ENCODE measurements at regions not wholly inside any gene's neighbourhood (a gene's known extent, or its start where the extent isn't known, plus 50 kb on each side); places are given as distances from the start of the nearest gene placed in this dataset.

DNA sequence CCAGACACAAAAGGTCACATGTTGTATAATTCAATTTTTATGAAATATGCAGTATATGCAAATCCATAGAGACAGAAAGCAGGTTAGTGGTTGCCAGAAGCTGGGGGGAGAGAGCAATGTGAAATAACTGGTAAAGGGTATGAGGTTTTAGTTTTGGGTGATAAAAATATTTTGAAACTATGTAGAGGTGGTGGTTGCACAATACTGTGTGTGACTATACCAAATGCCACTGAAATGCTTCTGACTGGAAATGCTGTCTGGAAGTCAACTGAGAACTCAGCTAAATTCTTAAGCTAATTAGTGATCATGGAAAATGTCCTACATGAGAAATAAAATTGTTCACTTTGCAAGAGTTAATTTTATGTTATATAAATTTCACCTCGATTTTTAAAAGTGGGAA lies 65.3 kb upstream of the RXFP2 start:
- TF ChIP-seq CREB1 (IDR thresholded peaks at IDR 0.05; ENCODE audit: low read depth) = no peak
- no peak for TF ChIP-seq ZBTB7A (IDR thresholded peaks at IDR 0.05; ENCODE audit: low read depth)
- no peak for TF ChIP-seq RAD21 (IDR thresholded peaks at IDR 0.05; ENCODE audit: low read depth)
- TF ChIP-seq EP300 (IDR thresholded peaks at IDR 0.05; ENCODE audit: borderline replicate concordance) = no peak
- TF ChIP-seq, protein P1, sequence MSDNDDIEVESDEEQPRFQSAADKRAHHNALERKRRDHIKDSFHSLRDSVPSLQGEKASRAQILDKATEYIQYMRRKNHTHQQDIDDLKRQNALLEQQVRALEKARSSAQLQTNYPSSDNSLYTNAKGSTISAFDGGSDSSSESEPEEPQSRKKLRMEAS (IDR thresholded peaks at IDR 0.05) = no peak
- TF ChIP-seq, protein P2, sequence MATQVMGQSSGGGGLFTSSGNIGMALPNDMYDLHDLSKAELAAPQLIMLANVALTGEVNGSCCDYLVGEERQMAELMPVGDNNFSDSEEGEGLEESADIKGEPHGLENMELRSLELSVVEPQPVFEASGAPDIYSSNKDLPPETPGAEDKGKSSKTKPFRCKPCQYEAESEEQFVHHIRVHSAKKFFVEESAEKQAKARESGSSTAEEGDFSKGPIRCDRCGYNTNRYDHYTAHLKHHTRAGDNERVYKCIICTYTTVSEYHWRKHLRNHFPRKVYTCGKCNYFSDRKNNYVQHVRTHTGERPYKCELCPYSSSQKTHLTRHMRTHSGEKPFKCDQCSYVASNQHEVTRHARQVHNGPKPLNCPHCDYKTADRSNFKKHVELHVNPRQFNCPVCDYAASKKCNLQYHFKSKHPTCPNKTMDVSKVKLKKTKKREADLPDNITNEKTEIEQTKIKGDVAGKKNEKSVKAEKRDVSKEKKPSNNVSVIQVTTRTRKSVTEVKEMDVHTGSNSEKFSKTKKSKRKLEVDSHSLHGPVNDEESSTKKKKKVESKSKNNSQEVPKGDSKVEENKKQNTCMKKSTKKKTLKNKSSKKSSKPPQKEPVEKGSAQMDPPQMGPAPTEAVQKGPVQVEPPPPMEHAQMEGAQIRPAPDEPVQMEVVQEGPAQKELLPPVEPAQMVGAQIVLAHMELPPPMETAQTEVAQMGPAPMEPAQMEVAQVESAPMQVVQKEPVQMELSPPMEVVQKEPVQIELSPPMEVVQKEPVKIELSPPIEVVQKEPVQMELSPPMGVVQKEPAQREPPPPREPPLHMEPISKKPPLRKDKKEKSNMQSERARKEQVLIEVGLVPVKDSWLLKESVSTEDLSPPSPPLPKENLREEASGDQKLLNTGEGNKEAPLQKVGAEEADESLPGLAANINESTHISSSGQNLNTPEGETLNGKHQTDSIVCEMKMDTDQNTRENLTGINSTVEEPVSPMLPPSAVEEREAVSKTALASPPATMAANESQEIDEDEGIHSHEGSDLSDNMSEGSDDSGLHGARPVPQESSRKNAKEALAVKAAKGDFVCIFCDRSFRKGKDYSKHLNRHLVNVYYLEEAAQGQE (IDR thresholded peaks at IDR 0.05; ENCODE audit: low read depth) = no peak

DNA sequence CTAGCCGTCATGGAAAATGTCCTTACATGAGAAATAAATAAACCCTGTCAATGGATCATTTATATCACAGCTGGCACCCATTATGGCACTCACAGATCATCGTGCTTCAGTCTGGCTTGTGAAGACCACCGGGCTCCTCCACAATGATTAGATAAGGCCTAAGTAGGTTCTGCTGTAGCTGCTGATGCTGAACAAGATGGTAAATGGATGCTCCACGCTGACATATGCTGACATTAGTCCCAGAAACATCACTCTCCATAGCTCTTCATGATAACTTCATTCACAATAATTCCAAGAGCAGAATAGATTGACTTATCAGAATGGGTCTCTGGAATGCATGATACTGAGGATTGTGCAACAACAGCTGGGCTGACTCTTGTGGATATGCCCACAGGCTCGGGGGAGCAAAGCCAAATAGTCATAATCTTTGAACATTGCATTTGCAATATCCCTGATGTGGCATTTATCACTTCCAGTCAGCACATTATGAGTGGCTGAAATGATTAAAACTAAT lies 63.8 kb upstream of the RXFP2 start:
- TF ChIP-seq TCF12 (IDR thresholded peaks at IDR 0.05; ENCODE audit: low read depth) (no peak), ZBTB7A (IDR thresholded peaks at IDR 0.05; ENCODE audit: low read depth) (no peak), EGR1 (IDR thresholded peaks at IDR 0.05) (no peak), CEBPB (IDR thresholded peaks at IDR 0.05) (no peak), EP300 (IDR thresholded peaks at IDR 0.05; ENCODE audit: borderline replicate concordance) (no peak), RAD21 (IDR thresholded peaks at IDR 0.05; ENCODE audit: low read depth) (no peak), FOXM1 (IDR thresholded peaks at IDR 0.05; ENCODE audit: borderline replicate concordance, low read depth) (no peak), YY1 (IDR thresholded peaks at IDR 0.05; ENCODE audit: low read depth) (no peak), NFIC (IDR thresholded peaks at IDR 0.05) (no peak), TAF1 (IDR thresholded peaks at IDR 0.05; ENCODE audit: low read depth) (no peak), TEAD4 (IDR thresholded peaks at IDR 0.05) (no peak), CREB1 (IDR thresholded peaks at IDR 0.05; ENCODE audit: low read depth) (no peak)
- TF ChIP-seq, protein P3, sequence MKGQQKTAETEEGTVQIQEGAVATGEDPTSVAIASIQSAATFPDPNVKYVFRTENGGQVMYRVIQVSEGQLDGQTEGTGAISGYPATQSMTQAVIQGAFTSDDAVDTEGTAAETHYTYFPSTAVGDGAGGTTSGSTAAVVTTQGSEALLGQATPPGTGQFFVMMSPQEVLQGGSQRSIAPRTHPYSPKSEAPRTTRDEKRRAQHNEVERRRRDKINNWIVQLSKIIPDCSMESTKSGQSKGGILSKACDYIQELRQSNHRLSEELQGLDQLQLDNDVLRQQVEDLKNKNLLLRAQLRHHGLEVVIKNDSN (IDR thresholded peaks at IDR 0.05) = no peak
- TF ChIP-seq, protein P1 (IDR thresholded peaks at IDR 0.05) = no peak
- TF ChIP-seq, protein P2 (IDR thresholded peaks at IDR 0.05; ENCODE audit: low read depth) = no peak

DNA sequence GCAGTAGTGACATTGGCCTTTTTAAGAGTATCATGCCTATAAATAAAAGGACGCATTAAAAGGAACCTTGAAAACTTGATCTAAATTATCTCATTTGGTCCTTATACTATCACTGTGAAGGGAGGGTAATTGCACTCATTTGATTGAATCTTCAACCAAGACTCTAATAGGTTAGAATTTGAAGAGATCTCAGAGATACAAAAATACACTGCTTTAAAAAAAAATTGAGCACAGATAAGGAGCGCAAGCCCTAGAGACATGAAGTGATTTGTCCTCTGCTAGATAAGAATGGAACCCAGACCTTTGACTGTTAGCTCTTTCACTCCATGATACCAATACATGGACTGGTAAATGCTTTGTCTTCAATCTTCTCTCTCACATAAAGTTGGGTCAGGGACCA lies 58.2 kb upstream of the RXFP2 start:
- TF ChIP-seq YY1 (IDR thresholded peaks at IDR 0.05; ENCODE audit: low read depth) (no peak), TEAD4 (IDR thresholded peaks at IDR 0.05) (no peak), EP300 (IDR thresholded peaks at IDR 0.05; ENCODE audit: borderline replicate concordance) (no peak), CREB1 (IDR thresholded peaks at IDR 0.05; ENCODE audit: low read depth) (no peak), TAF1 (IDR thresholded peaks at IDR 0.05; ENCODE audit: low read depth) (no peak), NFIC (IDR thresholded peaks at IDR 0.05) (no peak), TCF12 (IDR thresholded peaks at IDR 0.05; ENCODE audit: low read depth) (no peak), EGR1 (IDR thresholded peaks at IDR 0.05) (no peak), RAD21 (IDR thresholded peaks at IDR 0.05; ENCODE audit: low read depth) (no peak), ZBTB7A (IDR thresholded peaks at IDR 0.05; ENCODE audit: low read depth) (no peak), CEBPB (IDR thresholded peaks at IDR 0.05) (no peak)
- TF ChIP-seq, protein P3 (IDR thresholded peaks at IDR 0.05) = no peak
- TF ChIP-seq, protein P2 (IDR thresholded peaks at IDR 0.05; ENCODE audit: low read depth) = no peak
- TF ChIP-seq, protein P1 (IDR thresholded peaks at IDR 0.05) = no peak

DNA sequence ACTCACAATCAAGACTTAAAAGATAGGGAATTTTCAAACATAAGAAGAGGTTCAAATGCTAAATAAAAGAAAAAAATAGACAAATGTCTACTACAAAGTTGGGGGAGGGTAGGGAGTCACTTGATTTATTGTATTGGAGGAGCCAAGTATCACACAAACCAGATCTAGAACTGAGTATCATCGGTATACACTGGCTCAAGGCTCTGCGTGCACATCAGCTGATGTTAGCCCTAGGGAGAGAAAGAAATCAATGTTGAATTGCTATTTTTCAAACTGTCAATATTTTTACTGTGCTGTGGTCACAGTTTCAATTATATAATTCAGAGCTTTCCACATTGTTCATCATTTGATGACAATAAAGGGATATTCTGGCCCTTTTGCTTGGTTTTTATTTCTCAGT lies 54.9 kb upstream of the RXFP2 start:
- TF ChIP-seq, protein P3 (IDR thresholded peaks at IDR 0.05) = no peak
